Lung microvascular endothelial cell (primary cell): ENCODE measurements at regions not wholly inside any gene's neighbourhood (a gene's known extent, or its start where the extent isn't known, plus 50 kb on each side); places are given as distances from the start of the nearest gene placed in this dataset.

ENCODE experiments used
- DNase-seq, 2 donors: peaks; one replicate each; pipeline versions ENCODE4 v3.0.0 to v3.0.0-alpha.2; 2010; ENCODE audit warnings: low read depth in 2 of 2

DNA sequence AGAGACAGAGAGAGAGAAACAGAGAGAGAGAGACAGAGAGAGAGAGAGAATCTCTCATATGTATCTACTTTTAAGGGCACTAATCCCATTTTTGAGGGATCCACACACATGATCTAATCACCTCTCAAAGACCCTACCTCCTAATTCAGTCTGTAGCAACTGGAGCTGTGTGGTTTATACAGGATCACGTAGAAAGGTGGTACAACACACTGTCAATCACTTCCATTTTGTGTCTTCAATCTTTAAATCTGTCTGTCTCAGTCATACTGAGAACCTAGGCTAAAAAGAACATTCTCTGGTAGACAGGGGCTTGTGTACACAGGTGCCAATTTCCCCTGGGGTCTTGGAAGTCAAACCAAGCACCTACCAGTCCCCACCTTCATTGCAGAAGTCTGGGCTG is 229.9 kb downstream of the TGFB2 start:
- DNase-seq = no peak

DNA sequence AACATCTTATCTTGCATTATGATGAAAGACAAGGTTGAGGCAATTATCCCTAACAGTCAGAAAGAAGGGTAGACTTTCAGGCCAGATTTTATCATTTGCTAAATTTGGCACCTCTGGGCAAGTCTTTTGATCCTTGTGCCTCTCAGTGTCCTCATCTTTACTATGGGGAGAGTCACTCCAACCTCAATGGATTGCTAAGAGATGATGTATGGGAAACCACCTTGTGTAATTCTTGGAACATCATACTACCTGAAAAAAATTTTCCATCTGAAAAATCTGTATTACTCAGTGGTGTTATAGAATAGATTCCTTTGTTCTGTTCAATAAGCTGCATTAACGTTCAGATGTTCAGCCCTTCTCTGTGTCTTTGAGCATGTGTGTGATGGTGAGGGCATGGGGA is 230.7 kb downstream of the TGFB2 start:
- DNase-seq = no peak

DNA sequence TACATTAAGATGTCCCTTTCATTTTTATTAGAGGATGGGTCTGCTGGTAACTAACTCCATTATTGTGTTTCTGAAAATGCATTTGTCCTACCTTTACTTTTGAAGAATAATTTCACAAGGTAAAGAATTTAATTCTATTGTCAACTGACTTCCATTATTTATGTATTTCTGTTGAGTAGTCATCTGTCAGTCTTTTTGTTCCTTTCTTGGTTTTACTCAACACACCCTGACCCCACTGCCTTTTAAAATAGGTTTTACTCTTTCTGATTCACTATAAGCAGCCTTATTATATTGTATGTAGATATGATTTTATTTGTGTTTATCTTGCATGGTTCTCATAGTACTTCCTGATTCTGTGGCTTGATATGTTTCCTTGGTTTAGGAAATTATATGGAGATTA is 237.5 kb downstream of the TGFB2 start:
- no peak for DNase-seq

DNA sequence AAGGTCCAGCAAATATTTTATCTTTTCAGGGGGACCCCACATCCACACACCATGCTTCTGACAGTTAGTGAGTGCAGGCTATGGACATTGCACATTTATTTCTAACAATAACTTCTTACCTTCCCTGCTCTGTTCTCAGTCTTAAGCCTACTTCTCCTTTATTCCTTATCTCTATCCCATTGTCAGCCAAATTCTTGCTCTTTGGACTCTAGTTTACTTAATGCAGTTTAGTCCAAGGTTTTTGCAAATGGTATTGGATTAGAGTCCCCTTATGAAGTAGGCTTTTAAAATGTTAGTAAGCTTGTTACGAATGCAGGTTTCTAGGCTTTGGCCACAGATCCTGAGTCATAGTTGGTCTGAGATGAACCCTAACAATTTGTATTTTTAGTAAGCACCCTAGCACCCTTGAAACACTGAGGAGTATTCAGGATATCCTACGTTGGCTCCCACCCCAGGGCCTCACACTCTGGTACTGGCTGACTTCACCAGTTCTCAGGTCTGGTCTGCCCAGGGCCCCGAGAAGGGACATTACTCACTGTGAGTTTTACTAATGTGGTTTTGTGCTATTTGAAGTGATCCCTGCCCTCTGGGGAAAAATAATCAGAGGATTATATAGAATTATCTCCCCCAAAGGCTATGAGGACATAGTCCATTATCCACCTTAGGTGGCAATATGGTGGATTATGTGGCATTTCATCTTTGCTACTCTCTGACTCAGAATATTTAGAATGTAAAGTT is 239.5 kb downstream of the TGFB2 start:
- DNase-seq = peak in 1 of 2 donors; percentile 41

DNA sequence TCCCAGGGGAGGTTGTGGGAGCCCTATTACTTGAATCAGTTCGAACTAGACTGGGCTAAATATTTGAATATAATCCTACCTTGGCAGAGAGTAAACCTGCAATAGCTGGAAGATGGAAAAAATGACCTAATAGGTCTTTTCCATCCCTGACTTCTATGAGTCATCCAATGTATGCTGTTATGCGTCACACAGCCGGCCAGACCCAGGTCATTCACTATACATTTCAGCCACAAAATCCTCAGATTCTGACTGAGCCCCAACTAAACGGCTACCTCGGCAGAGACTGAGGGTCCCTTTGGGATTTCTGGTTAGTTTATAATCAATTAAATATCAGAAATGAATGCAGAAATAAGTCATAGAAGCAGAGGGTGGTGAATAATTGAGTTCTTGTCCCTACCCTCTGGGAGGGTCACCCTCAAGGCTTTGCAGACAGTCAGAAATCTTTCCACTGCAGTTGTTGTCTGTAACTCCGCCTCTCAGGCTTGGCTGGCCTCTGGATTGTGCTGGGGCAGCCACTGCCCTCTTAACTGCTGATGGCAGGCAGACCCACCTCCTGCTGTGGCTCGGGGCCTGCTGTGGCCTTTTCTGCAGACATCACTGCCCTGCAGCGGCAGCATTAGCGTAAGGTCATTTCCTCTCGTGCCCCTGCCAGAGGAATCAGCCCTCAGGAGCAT is 240.5 kb downstream of the TGFB2 start:
- DNase-seq = peak; percentile 70 to 90

DNA sequence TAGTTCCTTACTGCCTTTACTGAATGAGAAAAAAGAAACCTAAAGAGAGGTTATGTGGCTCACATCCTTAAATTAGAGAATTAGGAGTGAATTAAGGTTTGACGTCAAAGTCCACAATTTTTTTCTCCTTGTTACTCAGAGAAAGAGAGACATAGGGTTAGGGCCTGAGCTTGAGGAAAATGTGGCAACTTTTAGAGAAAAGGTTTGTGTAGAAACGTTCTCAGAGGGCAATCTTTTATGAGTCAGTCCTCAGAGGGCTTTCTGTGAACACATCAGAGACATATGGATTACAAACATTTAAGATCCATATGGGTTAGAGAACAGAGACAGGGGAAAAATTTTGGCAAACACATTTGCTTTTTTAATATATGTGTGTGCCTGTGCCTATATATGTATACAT is 242.8 kb downstream of the TGFB2 start:
- DNase-seq = no peak

DNA sequence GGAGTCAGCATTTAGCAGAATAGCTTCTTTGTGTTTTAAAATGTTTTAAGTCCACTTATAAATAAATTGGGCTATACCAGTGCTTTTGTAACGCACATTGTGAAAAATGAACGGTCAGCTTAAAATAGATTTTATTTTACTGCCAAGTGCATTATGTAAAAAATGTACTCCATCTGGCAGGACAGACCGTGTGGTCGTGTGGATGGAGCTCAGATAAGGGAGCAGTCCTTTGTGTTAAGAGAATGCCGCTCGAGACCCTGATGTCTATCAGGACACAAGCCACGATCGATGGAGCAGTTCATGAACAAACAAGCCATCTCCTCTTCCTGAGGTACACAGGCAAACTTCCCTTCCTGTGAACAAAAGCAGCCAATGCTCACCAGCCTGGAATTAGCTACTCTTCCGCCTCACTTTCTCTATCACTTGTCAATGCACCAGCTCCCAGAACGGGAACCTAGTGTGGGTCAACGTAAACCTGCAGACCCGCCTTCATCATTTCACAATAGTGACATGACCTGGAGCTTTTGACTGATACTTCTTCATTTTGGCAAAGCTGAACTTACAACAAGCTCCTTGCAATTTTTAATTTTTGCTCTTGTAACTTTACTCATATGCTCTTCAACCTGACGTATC is 243.5 kb downstream of the TGFB2 start:
- peak; percentile 28 to 81 for DNase-seq

DNA sequence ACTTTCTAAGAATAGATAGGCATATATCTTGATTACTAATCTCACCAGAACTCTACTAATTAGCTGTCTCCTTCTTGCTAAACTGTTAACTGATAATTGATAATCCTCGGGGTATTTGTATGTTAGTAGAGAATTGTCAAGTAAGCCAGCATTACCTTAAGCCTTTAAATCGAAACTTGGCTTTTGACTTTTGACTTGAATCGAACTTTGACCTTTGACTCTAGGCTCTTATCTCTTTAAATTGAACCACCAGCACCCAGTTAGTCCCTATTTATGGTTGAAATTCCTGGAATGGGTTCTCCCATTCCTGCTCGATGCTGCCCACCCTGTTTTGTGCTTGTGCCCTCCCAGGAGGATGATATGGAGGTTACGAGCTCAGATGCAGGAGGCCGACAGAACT is 244.4 kb downstream of the TGFB2 start:
- no peak for DNase-seq

DNA sequence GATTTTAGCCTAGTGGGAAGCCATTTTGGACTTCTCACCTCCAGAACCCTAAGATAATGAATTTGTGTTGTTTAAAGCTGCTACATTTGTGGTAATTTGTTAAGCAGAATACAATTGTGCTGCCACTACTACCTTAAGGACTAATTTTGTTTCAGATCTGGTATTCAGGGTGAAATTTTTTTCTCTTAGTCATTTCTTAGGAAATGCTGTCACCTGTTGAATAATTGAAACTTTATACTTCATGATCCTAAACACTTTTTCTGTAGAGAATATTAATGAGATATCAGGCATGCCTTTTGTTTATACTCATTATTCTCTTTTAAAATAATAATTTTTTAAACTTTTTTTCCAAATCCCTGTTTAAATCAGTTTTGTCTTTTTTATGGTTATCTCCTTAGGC is 246.8 kb downstream of the TGFB2 start:
- DNase-seq = peak; percentile 9 to 15

DNA sequence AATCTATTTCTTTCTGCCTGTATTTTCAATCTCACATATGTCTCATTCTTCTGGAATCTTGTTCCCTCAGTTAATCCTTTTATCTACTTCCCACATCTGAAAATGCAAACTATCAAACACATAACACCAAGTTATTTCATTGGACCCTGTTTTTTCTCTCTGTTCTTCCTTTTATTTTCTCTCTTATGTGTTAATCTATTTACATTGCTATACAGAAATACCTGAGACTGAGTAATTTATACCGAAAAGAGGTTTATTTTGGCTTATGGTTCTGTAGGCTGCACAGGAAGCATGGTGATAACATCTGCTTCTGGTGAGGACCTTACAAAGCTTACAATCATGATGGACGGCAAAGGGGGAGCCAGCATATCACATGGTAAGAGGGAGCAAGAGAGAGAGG is 247.6 kb downstream of the TGFB2 start:
- DNase-seq = peak; percentile 51 to 71

DNA sequence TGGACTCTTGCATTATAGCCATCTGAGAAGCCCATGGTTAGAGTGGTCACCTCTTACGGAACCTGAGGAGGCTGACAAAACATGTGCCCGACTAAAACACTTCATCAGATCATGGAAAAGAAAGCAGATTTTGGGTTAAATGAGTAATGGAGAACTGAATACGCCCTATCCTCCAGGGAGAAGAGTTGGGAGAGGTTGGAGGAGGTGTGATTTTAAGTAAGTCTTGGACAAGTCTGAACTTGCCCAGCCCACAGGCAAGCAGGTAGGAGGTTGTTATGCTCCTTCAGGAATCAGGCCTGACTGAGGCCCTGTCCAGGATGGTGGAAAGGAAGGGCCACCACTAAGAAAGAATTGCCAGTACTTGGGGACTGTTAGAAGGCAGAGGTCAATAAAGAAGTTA is 255.8 kb downstream of the TGFB2 start:
- no peak for DNase-seq

DNA sequence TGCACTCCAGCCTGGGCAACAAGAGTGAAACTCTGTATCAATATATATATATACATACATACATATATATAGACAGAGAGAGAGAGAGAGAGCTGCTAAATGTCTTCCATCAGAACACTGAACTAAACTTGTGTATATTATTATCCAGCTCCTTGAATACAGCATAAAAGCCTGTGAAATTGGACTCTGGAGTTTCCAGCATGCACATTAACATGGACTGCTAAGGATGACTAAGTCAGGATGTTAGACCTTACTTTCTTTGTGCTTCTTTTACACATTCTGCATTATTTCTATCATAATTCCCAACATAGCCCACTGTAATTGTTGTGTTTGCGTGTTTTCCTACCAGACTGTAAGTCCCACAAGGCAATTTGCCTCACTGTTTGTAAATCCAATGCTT is 259.1 kb downstream of the TGFB2 start:
- DNase-seq = no peak

DNA sequence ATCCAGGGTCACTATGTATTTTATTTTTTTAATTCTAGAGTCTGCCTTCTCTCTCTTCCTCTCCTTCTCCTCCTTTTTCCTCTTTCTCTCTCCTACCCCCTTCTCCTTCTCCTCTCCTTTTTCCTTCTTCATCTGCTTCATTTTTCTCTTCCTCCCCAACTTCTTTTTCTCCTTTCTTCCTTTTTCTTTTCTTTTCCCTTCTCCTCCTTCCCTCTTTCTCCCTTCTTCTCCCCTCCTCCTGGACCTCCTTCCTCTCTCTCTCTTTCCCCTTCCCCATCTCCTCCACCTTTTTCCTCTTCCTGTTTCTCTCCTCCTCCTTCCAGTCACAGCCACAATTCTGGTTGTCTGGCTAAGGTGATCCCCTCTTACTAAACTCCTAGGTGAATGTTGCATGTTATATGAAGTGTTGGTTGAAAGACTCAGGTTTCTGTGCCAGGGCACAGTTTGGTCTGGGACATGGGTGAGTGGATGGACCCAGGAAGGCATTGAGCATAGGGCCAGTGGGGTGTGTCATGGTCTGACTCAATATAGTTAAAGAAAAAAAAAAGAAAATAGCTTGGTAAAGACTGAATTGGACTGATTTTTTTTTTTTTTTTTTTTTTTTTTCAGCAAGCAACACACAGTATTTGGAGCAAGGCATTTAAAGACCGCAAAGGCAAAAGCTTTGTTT is 266.9 kb downstream of the TGFB2 start:
- no peak for DNase-seq

DNA sequence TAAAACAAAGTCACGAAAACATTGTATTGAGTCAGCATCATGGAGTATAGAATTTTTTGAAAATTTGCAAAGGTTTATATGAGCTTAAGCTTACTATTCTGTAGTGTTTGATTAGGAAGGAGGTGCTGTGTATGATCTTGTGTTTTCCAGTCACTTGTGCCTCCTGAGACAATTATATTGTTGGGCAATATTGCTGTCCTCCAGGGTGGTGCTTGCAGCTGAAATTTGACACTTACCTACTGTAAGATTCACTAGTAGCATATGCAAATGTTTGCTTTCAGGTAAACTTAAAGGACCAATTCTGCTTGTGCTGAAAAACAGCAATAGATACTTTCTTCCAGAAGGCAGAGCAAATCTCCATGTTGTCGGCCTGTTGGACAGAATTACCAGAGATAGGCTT is 268.0 kb downstream of the TGFB2 start:
- DNase-seq = no peak

DNA sequence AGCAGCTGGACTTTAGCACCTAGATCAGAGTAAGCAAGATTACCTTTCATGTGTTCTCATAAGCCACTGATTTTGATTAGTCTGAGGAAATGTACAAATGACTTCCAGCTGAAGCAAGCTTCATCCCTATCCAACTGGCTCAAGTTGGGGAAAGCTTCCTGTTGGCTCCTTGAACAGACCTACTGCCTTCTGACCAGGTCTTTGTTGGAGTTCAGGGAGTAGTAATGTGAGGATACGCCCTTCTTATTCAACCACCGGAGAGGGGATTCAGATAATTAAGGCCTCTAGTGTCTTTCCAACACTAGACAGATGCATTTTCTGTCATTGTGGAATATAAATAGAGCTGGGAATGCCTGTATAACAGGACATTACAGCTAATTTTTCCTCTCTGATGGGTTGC is 268.9 kb downstream of the TGFB2 start:
- DNase-seq = no peak

DNA sequence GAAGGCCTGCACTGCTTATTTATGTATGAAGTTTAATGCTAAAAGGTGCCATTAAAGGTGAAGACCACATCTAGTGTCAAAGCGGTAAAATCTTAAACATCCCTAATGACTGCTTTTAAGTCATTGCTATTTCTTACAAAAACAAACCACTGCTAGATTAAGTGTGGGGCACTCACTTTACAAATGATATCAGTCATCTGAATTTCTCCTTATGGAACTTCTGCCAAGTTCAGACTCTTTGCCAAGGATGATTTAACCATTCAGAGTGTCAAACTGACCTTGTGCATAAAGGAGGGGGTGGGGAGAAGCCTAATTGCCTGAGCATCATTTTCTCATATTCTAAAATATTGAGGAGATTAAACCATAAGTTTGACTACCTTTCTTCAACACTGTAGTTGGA is 271.5 kb downstream of the TGFB2 start:
- DNase-seq = peak in 1 of 2 donors; percentile 32

DNA sequence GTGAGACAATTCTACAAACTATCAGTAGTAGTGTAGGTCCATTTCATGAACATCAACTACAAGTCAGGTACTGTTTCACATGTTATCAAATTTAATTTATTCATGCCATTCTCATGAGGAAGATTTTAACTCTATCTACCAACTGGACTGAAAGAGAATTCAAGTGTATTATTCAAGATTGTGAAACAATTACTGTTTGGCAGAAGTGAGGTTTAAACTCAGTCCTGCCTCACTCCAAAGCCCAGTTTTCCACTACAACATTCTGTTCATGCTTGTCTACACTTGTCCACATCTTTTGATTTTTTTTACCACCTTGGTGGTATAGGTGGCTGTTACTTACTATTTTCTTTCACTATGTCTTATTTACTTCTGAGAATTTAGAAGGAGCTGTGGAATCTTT is 272.9 kb downstream of the TGFB2 start:
- no peak for DNase-seq

DNA sequence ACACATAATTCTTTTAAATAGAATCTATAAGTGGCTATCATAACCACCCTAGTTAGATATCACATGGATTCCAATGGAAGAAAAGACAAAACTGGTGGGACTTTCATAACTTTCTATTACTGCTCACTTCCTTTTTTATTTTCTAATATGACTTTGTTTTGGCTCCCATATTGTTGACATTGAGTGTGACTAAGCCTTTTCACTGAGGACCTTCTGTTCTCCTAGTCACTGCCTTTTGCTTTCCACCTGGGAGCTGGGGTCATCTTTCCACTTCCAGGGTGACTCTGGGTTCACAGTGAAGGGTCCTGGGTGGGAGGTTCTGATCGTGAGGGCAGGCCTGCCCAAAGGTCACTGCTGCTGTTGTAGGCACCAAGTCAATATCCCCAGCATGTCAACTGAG is 275.8 kb downstream of the TGFB2 start:
- DNase-seq = peak; percentile 33 to 74

DNA sequence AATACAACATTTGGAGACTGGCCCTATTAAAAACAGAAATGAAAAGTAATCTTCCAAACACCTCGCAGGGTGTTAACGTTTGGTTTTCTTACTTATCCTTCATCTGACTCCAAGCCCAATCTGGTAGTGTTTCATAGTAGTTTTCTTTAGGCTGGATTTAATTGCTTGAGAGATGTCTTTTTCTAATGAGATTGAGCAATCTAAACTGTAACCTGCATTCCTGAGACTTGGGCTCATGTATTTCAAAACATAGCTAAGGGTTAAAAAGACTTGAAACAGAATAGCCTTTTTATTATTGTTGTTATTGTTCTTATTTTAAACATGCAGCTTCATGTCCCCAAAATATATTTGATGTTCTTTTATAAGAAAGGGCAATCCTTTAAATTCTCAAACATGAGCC is 278.9 kb downstream of the TGFB2 start:
- DNase-seq = no peak

DNA sequence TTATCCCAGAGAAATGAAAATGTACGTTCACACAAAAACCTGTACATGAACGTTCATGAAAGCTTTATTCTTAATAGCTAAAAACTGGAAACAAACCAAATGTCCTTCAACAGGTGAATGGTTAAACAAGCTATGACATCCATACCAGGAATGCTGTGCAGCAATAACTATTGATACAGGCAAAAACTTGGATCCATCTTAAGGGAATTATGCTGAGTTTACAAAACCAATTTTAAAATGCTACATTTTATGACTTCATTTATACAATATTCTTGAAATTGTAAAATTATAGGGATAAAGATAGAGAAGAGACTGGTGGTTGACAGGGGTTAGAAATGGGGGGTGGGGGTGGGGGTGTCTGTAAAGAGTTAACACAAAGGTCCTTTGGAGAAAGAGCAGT is 280.3 kb downstream of the TGFB2 start:
- no peak for DNase-seq

DNA sequence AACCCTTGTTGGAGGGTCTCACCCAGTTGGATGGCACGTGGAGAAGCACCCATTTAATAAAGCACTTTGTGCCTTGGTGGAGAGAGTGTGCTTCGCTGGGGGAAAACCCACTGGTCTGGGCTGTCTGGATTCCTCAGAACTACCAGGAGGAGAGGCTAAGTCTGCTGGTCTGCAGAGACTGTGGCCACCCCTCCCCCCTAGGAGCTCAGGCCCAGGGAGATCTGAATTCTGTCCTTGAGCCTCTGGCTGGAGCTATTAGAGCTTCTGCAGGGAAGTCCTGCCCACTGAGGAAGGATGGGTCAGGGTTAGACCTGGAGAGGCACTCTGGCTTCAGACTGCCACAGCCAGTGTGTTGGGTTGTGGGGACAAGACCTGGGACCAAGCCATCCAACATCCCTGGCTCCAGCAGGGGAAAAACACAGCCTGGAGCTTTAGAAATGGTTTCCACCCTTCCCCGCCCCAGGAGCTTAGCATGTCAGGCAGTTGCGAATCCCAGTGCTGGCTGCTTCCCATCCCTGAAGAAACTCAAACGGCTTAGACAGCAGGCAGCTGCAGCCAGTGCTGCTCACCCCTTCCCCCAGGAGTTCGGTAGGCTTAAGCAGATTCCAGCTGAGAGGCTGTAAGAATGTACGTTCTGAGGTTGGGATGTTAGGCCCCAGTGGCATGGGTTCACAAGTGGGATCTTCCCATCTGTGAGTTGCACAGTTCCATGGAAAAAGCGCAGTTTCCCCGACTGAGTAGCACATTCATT is 288.3 kb downstream of the TGFB2 start:
- DNase-seq = no peak

DNA sequence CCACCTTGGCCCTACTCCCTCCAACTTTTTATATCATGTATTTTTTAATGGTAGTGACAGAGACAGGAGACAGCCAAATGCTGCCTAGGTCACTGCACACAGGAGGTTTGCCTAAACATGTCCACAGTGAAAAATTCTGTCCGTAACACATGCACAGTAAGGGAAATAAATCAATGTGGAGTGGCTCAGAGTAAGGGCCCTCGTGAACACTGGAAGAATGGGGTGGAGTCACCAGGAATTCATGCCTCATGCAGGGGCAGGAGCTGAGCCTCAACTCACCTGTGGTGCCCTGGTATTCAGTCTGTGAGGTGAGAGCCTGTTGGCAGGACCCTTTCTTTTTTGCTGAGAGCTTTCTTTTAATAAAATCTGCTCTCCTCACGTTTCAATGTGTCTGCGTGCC is 289.1 kb downstream of the TGFB2 start:
- no peak for DNase-seq
